HG02610 (cell line): ENCODE measurements at regions not wholly inside any gene's neighbourhood (a gene's known extent, or its start where the extent isn't known, plus 50 kb on each side); places are given as distances from the start of the nearest gene placed in this dataset.
"Not testable (repeated sequence)": the region's sequence is repeated elsewhere in the genome, so short reads cannot be mapped to it uniquely, and the experiment has no call there.

Source experiments
- ATAC-seq: cut with Tn5 transposase; IDR thresholded peaks from one replicate; pipeline ENCODE4 v1.9.1; 2021; ENCODE audit warnings: mild to moderate bottlenecking, moderate library complexity; ENCODE audit not compliant: unreplicated experiment

- ATAC-seq: not testable (repeated sequence)
Observed at GRCh38 chr1:83295594-83295993, 703.3 kb downstream of the TTLL7 start.

GRCh38 chr1:83287391-83287790, 711.5 kb downstream of the TTLL7 start:
- ATAC-seq: not testable (repeated sequence)

GRCh38 chr1:83274656-83275055, 724.3 kb downstream of the TTLL7 start:
- not testable (repeated sequence) for ATAC-seq

- ATAC-seq: not testable (repeated sequence)
Observed at GRCh38 chr1:83272484-83272883, 726.4 kb downstream of the TTLL7 start.

GRCh38 chr1:83271834-83272233, 727.1 kb downstream of the TTLL7 start:
- ATAC-seq: not testable (repeated sequence)

- ATAC-seq: peak; percentile 72
Observed at GRCh38 chr1:83270801-83271200, 728.1 kb downstream of the TTLL7 start.

- not testable (repeated sequence) for ATAC-seq
Observed at GRCh38 chr1:83263808-83264207, 735.1 kb downstream of the TTLL7 start.

GRCh38 chr1:83251687-83252086, 747.2 kb downstream of the TTLL7 start:
- not testable (repeated sequence) for ATAC-seq

- ATAC-seq: not testable (repeated sequence)
Observed at GRCh38 chr1:83246780-83247179, 752.2 kb downstream of the TTLL7 start.

- ATAC-seq: not testable (repeated sequence)
Observed at GRCh38 chr1:83244832-83245231, 754.1 kb downstream of the TTLL7 start.

- ATAC-seq: not testable (repeated sequence)
Observed at GRCh38 chr1:83239568-83239967, 759.4 kb downstream of the TTLL7 start.

- ATAC-seq: not testable (repeated sequence)
Observed at GRCh38 chr1:83238654-83239053, 760.3 kb downstream of the TTLL7 start.

GRCh38 chr1:83219788-83220187, 779.1 kb downstream of the TTLL7 start:
- not testable (repeated sequence) for ATAC-seq

GRCh38 chr1:83218036-83218716, 780.8 kb downstream of the TTLL7 start:
- ATAC-seq: not testable (repeated sequence)

GRCh38 chr1:83214317-83214716, 784.6 kb downstream of the TTLL7 start:
- not testable (repeated sequence) for ATAC-seq

GRCh38 chr1:83213648-83214047, 785.3 kb downstream of the TTLL7 start:
- not testable (repeated sequence) for ATAC-seq

- not testable (repeated sequence) for ATAC-seq
Observed at GRCh38 chr1:83212033-83212432, 786.9 kb downstream of the TTLL7 start.

GRCh38 chr1:83208540-83208939, 790.4 kb downstream of the TTLL7 start:
- ATAC-seq: not testable (repeated sequence)

GRCh38 chr1:83194610-83195009, 804.3 kb downstream of the TTLL7 start:
- ATAC-seq: peak; percentile 63

- ATAC-seq: not testable (repeated sequence)
Observed at GRCh38 chr1:83182033-83182728, 816.8 kb downstream of the TTLL7 start.

- ATAC-seq: not testable (repeated sequence)
Observed at GRCh38 chr1:83180621-83181020, 818.3 kb downstream of the TTLL7 start.

- not testable (repeated sequence) for ATAC-seq
Observed at GRCh38 chr1:83167634-83168033, 831.3 kb downstream of the TTLL7 start.
